Endothelial cell of umbilical vein (primary cell): ENCODE measurements at regions not wholly inside any gene's neighbourhood (a gene's known extent, or its start where the extent isn't known, plus 50 kb on each side); places are given as distances from the start of the nearest gene placed in this dataset.

ENCODE experiments used
- BruUV-seq: library from RNA; stranded (reverse); fragments of 400-500 nt; replicated peaks from 2 replicates; lab custom pipeline; 2021; lab: Mats Ljungman, UMichigan
- CTCF ChIA-PET: fragments of 300-600, 350-600 bp; sonication (Branson Sonifier 250); formaldehyde crosslinking; loops from one replicate; lab custom pipeline; 2021; ENCODE audit warnings: antibody characterized with exemption, inconsistent platforms; lab: Charles Lee
- POLR2A ChIA-PET: fragments of 300-600, 350-600 bp; sonication (Branson Sonifier 250); formaldehyde crosslinking; loops from one replicate; lab custom pipeline; 2021; ENCODE audit warnings: antibody characterized with exemption, inconsistent platforms; lab: Charles Lee
- DNase-seq: peaks from one replicate; pipeline ENCODE4 v3.0.0-alpha.2; 2011; ENCODE audit warnings: low read depth, low spot score
- FAIRE-seq: peaks from 2 replicates; lab custom pipeline; 2011; peaks lifted over from hg19 to GRCh38; lab: Jason Lieb, UNC
- H2AFZ ChIP-seq: 2 replicates; pipeline ENCODE4 v1.6.0; 2012; ENCODE audit warnings: low read depth, low read length, control low read depth, inconsistent platforms
- H3K27ac ChIP-seq: 2 replicates; pipeline ENCODE4 v1.5.1; 2011; ENCODE audit warnings: low read depth, mild to moderate bottlenecking, control low read depth, low read length, moderate library complexity; ENCODE audit not compliant: insufficient read depth
- H3K27me3 ChIP-seq, 2 experiments: 2 replicates each; pipeline versions ENCODE4 v1.6.0 to v1.6.1; 2011; ENCODE audit warnings: low read length in 2 of 2, mixed read lengths in 1 of 2; ENCODE audit not compliant: control insufficient read depth in 2 of 2, insufficient read depth in 2 of 2
- H3K36me3 ChIP-seq, 2 experiments: 2 replicates in 1 of 2; 3 replicates in 1 of 2; pipeline ENCODE4 v1.5.1; 2011; ENCODE audit warnings: low read length in 2 of 2, mild to moderate bottlenecking in 1 of 2, moderate library complexity in 1 of 2; ENCODE audit not compliant: control insufficient read depth in 2 of 2, insufficient read depth in 2 of 2; ENCODE audit errors: extremely low read depth in 1 of 2
- H3K4me1 ChIP-seq: 3 replicates; pipeline ENCODE4 v1.5.1; 2011; ENCODE audit warnings: mild to moderate bottlenecking, low read length; ENCODE audit not compliant: control insufficient read depth, insufficient read depth; ENCODE audit errors: extremely low read depth
- H3K4me2 ChIP-seq: 2 replicates; pipeline ENCODE4 v1.6.1; 2011; ENCODE audit warnings: low read length, control low read depth, mixed read lengths; ENCODE audit not compliant: insufficient read depth
- H3K4me3 ChIP-seq, 3 experiments: fragments of 200-600 bp in 1 of 3; sonication (generic), shearing (Covaris generic) in 1 of 3; replicated peaks in 1 of 3; 2 replicates each; pipeline ENCODE4 v1.5.1; 2011 to 2016; ENCODE audit warnings: control low read depth in 3 of 3, low read length in 3 of 3, mild to moderate bottlenecking in 2 of 3, inconsistent platforms in 1 of 3, low read depth in 1 of 3, moderate library complexity in 1 of 3; ENCODE audit not compliant: insufficient read depth in 1 of 3
- H3K79me2 ChIP-seq: 2 replicates; pipeline ENCODE4 v1.6.0; 2012; ENCODE audit warnings: low read length, inconsistent platforms; ENCODE audit not compliant: control insufficient read depth, insufficient read depth
- H3K9ac ChIP-seq: replicated peaks from 2 replicates; pipeline ENCODE3; 2011; ENCODE audit warnings: low read length, control low read depth; ENCODE audit not compliant: insufficient read depth; ENCODE audit errors: extremely low read depth
- H3K9me1 ChIP-seq: replicated peaks from 3 replicates; pipeline ENCODE4 v1.6.0; 2011; ENCODE audit warnings: mild to moderate bottlenecking, low read length; ENCODE audit not compliant: control insufficient read depth, insufficient read depth; ENCODE audit errors: extremely low read depth
- H3K9me3 ChIP-seq: replicated peaks from 2 replicates; pipeline ENCODE4 v1.5.1; 2012; ENCODE audit warnings: low read length, inconsistent platforms; ENCODE audit not compliant: control insufficient read depth, insufficient read depth
- H4K20me1 ChIP-seq: replicated peaks from 2 replicates; pipeline ENCODE3; 2011; ENCODE audit warnings: mild to moderate bottlenecking, low read length; ENCODE audit not compliant: control insufficient read depth, insufficient read depth; ENCODE audit errors: extremely low read depth
- EZH2 ChIP-seq: IDR thresholded peaks from 2 replicates; pipeline ENCODE4 v1.6.1; 2012; ENCODE audit warnings: borderline replicate concordance, low read depth, mild to moderate bottlenecking, moderate library complexity, low read length, inconsistent platforms; ENCODE audit not compliant: severe bottlenecking
- GATA2 ChIP-seq: IDR thresholded peaks from 2 replicates; pipeline ENCODE4 v1.7.0; 2011; ENCODE audit warnings: low read depth, mild to moderate bottlenecking, moderate library complexity, mixed read lengths, low read length; ENCODE audit not compliant: insufficient read length, insufficient read depth
- JUN ChIP-seq: IDR thresholded peaks from 2 replicates; pipeline ENCODE4 v1.6.1; 2011; ENCODE audit warnings: borderline replicate concordance, low read depth; ENCODE audit not compliant: insufficient read length, insufficient read depth
- MYC ChIP-seq: IDR thresholded peaks from one replicate; pipeline ENCODE4 v1.6.1; 2011; ENCODE audit warnings: mild to moderate bottlenecking, low read depth, low read length
- POLR2A ChIP-seq: IDR thresholded peaks from 2 replicates; pipeline ENCODE4 v1.6.1; 2012; ENCODE audit warnings: low read depth, mild to moderate bottlenecking, control low read depth, low read length
- dilution Hi-C: fragments of 300-500 bp; cut with MboI; formaldehyde crosslinking; loops from one replicate; pipeline ENCODE4 v1.15.0; 2019; ENCODE audit warnings: low sequenced_read_pairs; ENCODE audit not compliant: extremely low pct_ligation_motif_present
- intact Hi-C: fragments of 100-400 bp; cut with micrococcal nuclease; formaldehyde crosslinking; loops from one replicate; pipeline ENCODE4 v1.10.0; 2022
- TF ChIP-seq, protein P1 (sequence below): IDR thresholded peaks from 2 replicates; pipeline ENCODE4 v1.6.1; 2011; ENCODE audit not compliant: insufficient read depth, insufficient read length

DNA sequence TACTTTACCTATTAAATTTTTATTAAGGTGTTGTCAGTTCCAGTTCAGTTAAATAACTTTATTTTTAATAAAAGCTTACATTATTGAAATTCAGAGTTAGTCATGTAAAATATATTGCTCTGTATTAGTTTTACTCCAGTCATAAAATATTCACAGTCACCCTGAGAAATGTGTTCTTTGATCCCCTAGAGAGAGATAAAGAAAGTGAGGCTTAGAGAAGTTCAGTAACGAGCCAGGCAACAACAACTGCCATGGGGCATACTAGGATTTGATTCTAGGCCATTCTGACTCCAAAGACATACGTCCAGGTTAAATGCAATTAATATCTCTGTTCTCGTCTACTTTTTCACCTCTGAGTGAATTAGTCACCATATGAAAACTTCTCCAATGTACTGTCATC lies 761.9 kb upstream of the CXADR start:
- no peaks in the 10 kb centered on the region for H3K4me1 ChIP-seq
- H3K27ac ChIP-seq = no peak overlapping the region
- FAIRE-seq (no peak), DNase-seq (no peak)
- no peak for TF ChIP-seq JUN
- no peak for TF ChIP-seq POLR2A
- H3K9ac ChIP-seq = no peak overlapping the region
- H3K36me3 ChIP-seq = no peaks in the 10 kb centered on the region
- intact Hi-C loops (no loop called here), dilution Hi-C loops (no loop called here)
- POLR2A ChIA-PET = no interaction called here
- no peak overlapping the region for H3K4me2 ChIP-seq
- no TSS peak for BruUV-seq
- CTCF ChIA-PET = interaction anchor here (1.0 kb wide), 1 partner anchor 61 kb away, joined by 3 read pairs; no protein-coding TSS in a partner anchor
- H2AFZ ChIP-seq = no peak overlapping the region
- peaks cover 0 to 2% of the 10 kb centered on the region in 2 experiments for H3K27me3 ChIP-seq
- H3K79me2 ChIP-seq = no peaks in the 10 kb centered on the region
- H3K4me3 ChIP-seq = no peak overlapping the region
- no peaks in the 10 kb centered on the region for H3K9me3 ChIP-seq
- H4K20me1 ChIP-seq = no peaks in the 10 kb centered on the region
- H3K9me1 ChIP-seq = no peaks in the 10 kb centered on the region

DNA sequence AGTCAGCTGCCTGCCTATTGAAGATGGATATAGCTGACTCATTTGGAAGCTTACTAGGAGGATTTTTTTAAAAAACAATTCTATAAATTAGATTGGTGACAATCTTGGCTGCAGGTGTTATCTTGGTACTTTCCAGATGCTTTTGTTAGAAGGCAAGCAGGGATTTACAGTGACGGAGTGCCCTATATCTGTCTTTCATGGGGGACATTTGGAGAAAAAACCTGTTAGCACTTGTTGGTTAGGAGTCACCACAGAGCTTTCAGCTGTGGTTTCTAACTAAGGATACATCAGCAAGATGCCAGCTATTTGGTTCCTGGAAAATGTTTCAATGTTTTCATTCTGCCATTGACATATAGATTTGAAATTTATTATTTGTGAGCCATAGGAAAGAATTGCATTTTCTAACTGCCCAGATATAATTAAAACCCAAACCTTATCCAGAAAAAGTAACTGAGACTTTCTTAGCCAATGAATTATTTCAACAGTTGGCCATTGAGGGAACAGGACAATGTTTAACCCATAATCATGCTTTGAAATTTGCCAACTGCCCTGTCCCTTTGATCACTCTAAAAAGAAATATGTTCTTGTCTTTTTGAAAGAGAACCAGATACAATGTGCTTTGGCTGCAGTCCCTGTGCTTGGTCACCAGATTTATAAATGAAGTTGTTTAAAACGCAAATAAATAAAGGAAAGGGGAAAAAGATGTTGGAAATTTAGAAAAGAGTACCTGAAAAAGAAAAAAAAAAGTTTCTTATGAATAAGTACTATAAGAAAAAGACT lies 761.0 kb upstream of the CXADR start:
- no peak overlapping the region for H2AFZ ChIP-seq
- DNase-seq = no peak
- dilution Hi-C loops = no loop called here
- H3K27me3 ChIP-seq = peaks cover 0 to 2% of the 10 kb centered on the region in 2 experiments
- H3K9me3 ChIP-seq = no peaks in the 10 kb centered on the region
- no peak overlapping the region for H3K4me3 ChIP-seq
- no peaks in the 10 kb centered on the region for H3K79me2 ChIP-seq
- no peak overlapping the region for H3K9ac ChIP-seq
- intact Hi-C loops = no loop called here
- no peaks in the 10 kb centered on the region for H3K4me1 ChIP-seq
- CTCF ChIA-PET = interaction anchor here (1.0 kb wide), 1 partner anchor 60 kb away, joined by 3 read pairs; no protein-coding TSS in a partner anchor
- H3K36me3 ChIP-seq = no peaks in the 10 kb centered on the region
- POLR2A ChIA-PET = interaction anchor here (0.7 kb wide), 1 partner anchor 27 kb away, joined by 4 read pairs; no protein-coding TSS in a partner anchor
- H3K9me1 ChIP-seq = no peaks in the 10 kb centered on the region
- no TSS peak for BruUV-seq
- H3K27ac ChIP-seq = no peak overlapping the region
- no peak for FAIRE-seq
- H4K20me1 ChIP-seq = no peaks in the 10 kb centered on the region
- no peak overlapping the region for H3K4me2 ChIP-seq
- TF ChIP-seq, protein P1, sequence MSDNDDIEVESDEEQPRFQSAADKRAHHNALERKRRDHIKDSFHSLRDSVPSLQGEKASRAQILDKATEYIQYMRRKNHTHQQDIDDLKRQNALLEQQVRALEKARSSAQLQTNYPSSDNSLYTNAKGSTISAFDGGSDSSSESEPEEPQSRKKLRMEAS = no peak
- TF ChIP-seq GATA2 (no peak), EZH2 (no peak), MYC (no peak), JUN (no peak), POLR2A (no peak)
